B cell (primary cell): ENCODE measurements at regions not wholly inside any gene's neighbourhood (a gene's known extent, or its start where the extent isn't known, plus 50 kb on each side); places are given as distances from the start of the nearest gene placed in this dataset.

Experiments used
- ATAC-seq: fragments of 200-7000 bp; cut with Tn5 transposase; one replicate; pipeline ENCODE4 v1.10.0; 2021; ENCODE audit warnings: low read depth, mild to moderate bottlenecking, moderate number of reproducible peaks, moderate library complexity
- CTCF ChIA-PET: fragments of 350-600 bp; sonication (Branson Sonifier 250); formaldehyde crosslinking; loops from one replicate; lab custom pipeline; 2021; ENCODE audit warnings: antibody characterized with exemption, inconsistent platforms; lab: Charles Lee
- POLR2A ChIA-PET: fragments of 350-600 bp; sonication (Branson Sonifier 250); formaldehyde crosslinking; loops from one replicate; lab custom pipeline; 2021; ENCODE audit warnings: antibody characterized with exemption; lab: Charles Lee
- DNase-seq: peaks from one replicate; pipeline ENCODE4 v3.0.0; 2013
- H2AFZ ChIP-seq: 2 replicates; pipeline ENCODE4 v1.6.1; 2012; ENCODE audit warnings: mild to moderate bottlenecking, low read depth, low read length; ENCODE audit not compliant: insufficient read depth, poor library complexity, severe bottlenecking
- H3K27ac ChIP-seq, 2 donors: 1 replicate in 1 of 2; 2 replicates in 1 of 2; pipeline ENCODE4 v1.5.1; 2012 to 2013; ENCODE audit warnings: low read length in 2 of 2, mild to moderate bottlenecking in 2 of 2, moderate library complexity in 1 of 2
- H3K27me3 ChIP-seq, 4 experiments: fragments of 200-600 bp in 1 of 4; sonication (generic) in 1 of 4; replicated peaks in 1 of 4; 1 replicate in 2 of 4; 2 replicates in 2 of 4; pipeline versions ENCODE4 v1.6.1 to v1.7.0; 2013 to 2016; ENCODE audit warnings: low read length in 3 of 4, mild to moderate bottlenecking in 2 of 4, mixed read lengths in 1 of 4, moderate library complexity in 1 of 4; ENCODE audit not compliant: insufficient read depth in 4 of 4, control insufficient read depth in 3 of 4; ENCODE audit errors: control extremely low read depth in 1 of 4
- H3K36me3 ChIP-seq, 2 experiments: replicated peaks in 1 of 2; 1 replicate in 1 of 2; 2 replicates in 1 of 2; pipeline versions ENCODE4 v1.6.1 to v1.7.1; 2013; ENCODE audit warnings: low read length in 1 of 2; ENCODE audit not compliant: insufficient read depth in 2 of 2, control insufficient read depth in 1 of 2; ENCODE audit errors: control extremely low read depth in 1 of 2, extremely low read depth in 1 of 2
- H3K4me1 ChIP-seq, 2 donors: fragments of 200-600 bp in 1 of 2; sonication (generic) in 1 of 2; 1 replicate in 1 of 2; 2 replicates in 1 of 2; pipeline versions ENCODE4 v1.5.1 to v1.6.1; 2013 to 2017; ENCODE audit warnings: low read length in 2 of 2; ENCODE audit not compliant: control insufficient read depth in 2 of 2, insufficient read depth in 2 of 2
- H3K4me2 ChIP-seq: replicated peaks from 2 replicates; pipeline ENCODE3; 2012; ENCODE audit warnings: mild to moderate bottlenecking, low read depth, low read length; ENCODE audit not compliant: poor library complexity, severe bottlenecking
- H3K4me3 ChIP-seq, 5 experiments: fragments of 200-600 bp in 1 of 5; sonication (generic) in 1 of 5; 1 replicate in 3 of 5; 2 replicates in 2 of 5; pipeline versions ENCODE4 v1.5.1 to v1.7.0; 2011 to 2016; ENCODE audit warnings: low read length in 4 of 5, mild to moderate bottlenecking in 4 of 5, low read depth in 2 of 5, control low read depth in 1 of 5, moderate library complexity in 1 of 5; ENCODE audit not compliant: insufficient read depth in 1 of 5; ENCODE audit errors: control extremely low read depth in 1 of 5, extremely low read depth in 1 of 5
- H3K79me2 ChIP-seq: fragments of 200-600 bp; sonication (generic); one replicate; pipeline ENCODE4 v1.6.0; 2016; ENCODE audit warnings: low read length; ENCODE audit not compliant: control insufficient read depth, insufficient read depth
- H3K9ac ChIP-seq: fragments of 200-600 bp; sonication (generic); 2 replicates; pipeline ENCODE4 v1.6.1; 2017; ENCODE audit warnings: mild to moderate bottlenecking, low read length, moderate library complexity
- H3K9me3 ChIP-seq, 3 donors: one replicate each; pipeline versions ENCODE4 v1.6.1 to v1.7.1; 2013; ENCODE audit warnings: low read length in 2 of 3; ENCODE audit not compliant: control insufficient read depth in 2 of 3, insufficient read depth in 1 of 3; ENCODE audit errors: control extremely low read depth in 1 of 3
- H4K20me1 ChIP-seq: 2 replicates; pipeline ENCODE4 v1.6.0; 2012; ENCODE audit warnings: mild to moderate bottlenecking, low read length; ENCODE audit not compliant: insufficient read depth, control insufficient read depth, poor library complexity, severe bottlenecking
- H3K27ac Mint-ChIP-seq: one replicate; pipeline ENCODE4 v1.8.0; 2021; ENCODE audit warnings: mixed read lengths
- H3K27me3 Mint-ChIP-seq: one replicate; pipeline ENCODE4 v1.8.0; 2021; ENCODE audit warnings: mixed read lengths
- H3K4me1 Mint-ChIP-seq: one replicate; pipeline ENCODE4 v1.8.0; 2021; ENCODE audit warnings: mixed read lengths
- H3K4me3 Mint-ChIP-seq: one replicate; pipeline ENCODE4 v1.8.0; 2021; ENCODE audit warnings: mixed read lengths
- H3K9me3 Mint-ChIP-seq: one replicate; pipeline ENCODE4 v1.8.0; 2022; ENCODE audit warnings: mixed read lengths; ENCODE audit not compliant: insufficient read depth
- EZH2 ChIP-seq: IDR thresholded peaks from 2 replicates; pipeline ENCODE4 v1.6.1; 2012; ENCODE audit warnings: borderline replicate concordance, low read depth, mild to moderate bottlenecking, moderate library complexity, low read length; ENCODE audit not compliant: insufficient read depth, poor library complexity, severe bottlenecking
- WGBS: methylation state at CpG from one replicate; pipeline ENCODE4 v1.1.5; 2013; ENCODE audit warnings: missing lambda C conversion rate; ENCODE audit not compliant: insufficient coverage; 5-methylcytosine and 5-hydroxymethylcytosine counted together
- intact Hi-C: fragments of 100-400 bp; cut with micrococcal nuclease; formaldehyde crosslinking; loops from one replicate; pipeline ENCODE4 v1.10.0; 2022
- TF ChIP-seq, protein P1 (sequence below): fragments of 200-600 bp; IDR thresholded peaks from one replicate; pipeline ENCODE4 v1.8.0; 2022; ENCODE audit warnings: antibody characterized with exemption, mild to moderate bottlenecking

DNA sequence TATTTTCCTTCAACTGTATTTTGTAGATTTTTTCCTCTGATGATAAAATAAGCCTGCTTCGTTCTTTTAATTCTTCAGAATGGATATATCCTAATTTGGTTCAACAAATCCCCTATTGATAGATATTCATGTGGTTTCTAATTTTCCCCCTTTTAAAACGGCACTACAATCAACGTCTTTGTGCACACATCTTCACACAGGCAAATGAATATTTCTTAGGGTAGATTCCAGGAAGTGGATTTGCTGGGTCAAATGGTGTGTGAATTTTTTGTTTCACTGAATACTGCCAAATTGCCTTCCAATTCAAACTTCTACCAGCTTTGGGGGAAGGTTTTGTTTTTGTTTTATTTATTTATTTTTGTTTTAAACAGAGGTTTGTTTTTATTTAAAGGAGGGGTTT is 287.2 kb downstream of the FOXO1 start:
- intact Hi-C loops = no loop called here
- H3K4me2 ChIP-seq = peak overlapping the region; percentile 6
- CTCF ChIA-PET = interaction anchor here (1.4 kb wide), 1 partner anchor 18 kb away, joined by 3 read pairs; no protein-coding TSS in a partner anchor
- no peak overlapping the region for H3K4me3 ChIP-seq
- H3K79me2 ChIP-seq = no peaks in the 10 kb centered on the region
- TF ChIP-seq, protein P1, sequence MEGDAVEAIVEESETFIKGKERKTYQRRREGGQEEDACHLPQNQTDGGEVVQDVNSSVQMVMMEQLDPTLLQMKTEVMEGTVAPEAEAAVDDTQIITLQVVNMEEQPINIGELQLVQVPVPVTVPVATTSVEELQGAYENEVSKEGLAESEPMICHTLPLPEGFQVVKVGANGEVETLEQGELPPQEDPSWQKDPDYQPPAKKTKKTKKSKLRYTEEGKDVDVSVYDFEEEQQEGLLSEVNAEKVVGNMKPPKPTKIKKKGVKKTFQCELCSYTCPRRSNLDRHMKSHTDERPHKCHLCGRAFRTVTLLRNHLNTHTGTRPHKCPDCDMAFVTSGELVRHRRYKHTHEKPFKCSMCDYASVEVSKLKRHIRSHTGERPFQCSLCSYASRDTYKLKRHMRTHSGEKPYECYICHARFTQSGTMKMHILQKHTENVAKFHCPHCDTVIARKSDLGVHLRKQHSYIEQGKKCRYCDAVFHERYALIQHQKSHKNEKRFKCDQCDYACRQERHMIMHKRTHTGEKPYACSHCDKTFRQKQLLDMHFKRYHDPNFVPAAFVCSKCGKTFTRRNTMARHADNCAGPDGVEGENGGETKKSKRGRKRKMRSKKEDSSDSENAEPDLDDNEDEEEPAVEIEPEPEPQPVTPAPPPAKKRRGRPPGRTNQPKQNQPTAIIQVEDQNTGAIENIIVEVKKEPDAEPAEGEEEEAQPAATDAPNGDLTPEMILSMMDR = no peak
- TF ChIP-seq EZH2 = no peak
- H3K27me3 Mint-ChIP-seq = no peaks in the 10 kb centered on the region
- POLR2A ChIA-PET = no interaction called here
- H3K4me1 ChIP-seq = peaks cover 0 to 11% of the 10 kb centered on the region in 2 donors
- H3K27ac ChIP-seq = no peak overlapping the region
- no peak overlapping the region for H3K4me3 Mint-ChIP-seq
- H3K36me3 ChIP-seq = no peaks in the 10 kb centered on the region
- no peaks in the 10 kb centered on the region for H4K20me1 ChIP-seq
- no peaks in the 10 kb centered on the region for H3K27me3 ChIP-seq
- no peak overlapping the region for H2AFZ ChIP-seq
- H3K4me1 Mint-ChIP-seq = peaks cover 21% of the 10 kb centered on the region
- no peak for DNase-seq
- H3K9ac ChIP-seq = no peak overlapping the region
- H3K9me3 Mint-ChIP-seq = no peaks in the 10 kb centered on the region
- no CpG with 5 or more reads among the region's 3 CpGs for WGBS
- ATAC-seq = no peak
- H3K9me3 ChIP-seq = peaks cover 0 to 10% (median 0%) of the 10 kb centered on the region in 3 donors
- H3K27ac Mint-ChIP-seq = no peak overlapping the region

DNA sequence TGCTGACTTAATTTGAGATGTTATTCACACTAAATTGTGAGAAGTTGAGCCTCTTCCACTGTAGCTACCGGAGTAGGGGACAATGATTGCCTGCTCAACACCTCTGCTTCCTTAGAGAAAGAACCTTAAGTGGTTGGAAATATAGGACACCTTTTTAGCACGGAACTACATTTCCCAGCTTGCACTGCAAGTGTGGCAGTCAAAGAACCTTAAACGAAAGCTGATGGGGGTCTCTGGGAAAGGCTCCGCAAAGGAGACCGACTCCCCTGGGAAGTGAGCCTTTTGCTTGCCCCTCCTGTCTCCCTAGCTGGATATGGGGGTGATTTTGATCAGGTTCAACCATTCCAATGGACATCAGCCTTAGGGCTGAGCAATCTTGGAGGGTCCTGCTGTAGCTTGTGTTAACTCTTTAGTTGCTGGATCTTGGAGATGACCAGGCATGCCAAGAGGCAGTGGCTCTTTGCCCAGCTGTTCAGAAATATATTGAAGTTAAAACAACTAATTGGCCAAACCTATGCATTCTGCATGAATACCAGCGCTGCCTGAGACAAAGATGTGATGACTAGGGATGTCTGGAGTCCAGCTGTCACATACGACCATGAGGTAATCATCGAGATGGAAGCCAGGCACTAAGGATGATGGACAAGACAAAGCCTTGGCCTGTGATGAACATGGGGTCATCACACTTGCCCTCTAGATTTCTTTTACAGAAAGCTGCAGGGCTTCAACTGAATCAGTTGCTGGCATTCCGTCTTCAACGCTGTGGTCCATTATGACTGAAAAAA is 286.5 kb downstream of the FOXO1 start:
- Histone ChIP-seq H3K9ac (no peak overlapping the region), H3K27me3 (no peaks in the 10 kb centered on the region), H3K27ac (no peak overlapping the region), H3K4me1 (peaks cover 0 to 11% of the 10 kb centered on the region in 2 donors), H2AFZ (no peak overlapping the region), H3K79me2 (no peaks in the 10 kb centered on the region), H3K4me2 (no peak overlapping the region), H3K36me3 (no peaks in the 10 kb centered on the region), H4K20me1 (no peaks in the 10 kb centered on the region), H3K9me3 (peaks cover 0 to 6% (median 0%) of the 10 kb centered on the region in 3 donors), H3K4me3 (no peak overlapping the region)
- ChIA-PET POLR2A (no interaction called here), CTCF (interaction anchor here (1.4 kb wide), 1 partner anchor 17 kb away, joined by 3 read pairs; no protein-coding TSS in a partner anchor)
- Mint-ChIP-seq H3K4me1 (peaks cover 21% of the 10 kb centered on the region), H3K4me3 (no peak overlapping the region), H3K9me3 (no peaks in the 10 kb centered on the region), H3K27ac (no peak overlapping the region), H3K27me3 (no peaks in the 10 kb centered on the region)
- TF ChIP-seq EZH2 = no peak
- ATAC-seq = no peak
- intact Hi-C loops = no loop called here
- 90% methylated on average over 7 of the region's 10 CpGs for WGBS
- no peak for DNase-seq
